Chondrocyte (in vitro differentiated cells): ENCODE measurements at regions not wholly inside any gene's neighbourhood (a gene's known extent, or its start where the extent isn't known, plus 50 kb on each side); places are given as distances from the start of the nearest gene placed in this dataset.

Experiments
- DNase-seq: peaks from one replicate; pipeline ENCODE4 v3.0.0; 2021; ENCODE audit warnings: mixed read lengths, low spot score
- H3K27ac Mint-ChIP-seq: one replicate; pipeline ENCODE4 v1.8.0; 2021; ENCODE audit warnings: mild to moderate bottlenecking, moderate library complexity, mixed read lengths; ENCODE audit not compliant: unreplicated experiment
- H3K27me3 Mint-ChIP-seq: 2 replicates; pipeline ENCODE4 v1.8.0; 2021; ENCODE audit warnings: low read depth, mixed read lengths
- H3K36me3 Mint-ChIP-seq: 2 replicates; pipeline ENCODE4 v1.8.0; 2021; ENCODE audit warnings: low read depth, mixed read lengths
- H3K4me1 Mint-ChIP-seq: 2 replicates; pipeline ENCODE4 v1.8.0; 2021; ENCODE audit warnings: low read depth, mild to moderate bottlenecking, mixed read lengths
- H3K4me3 Mint-ChIP-seq: one replicate; pipeline ENCODE4 v1.8.0; 2021; ENCODE audit warnings: mild to moderate bottlenecking, moderate library complexity, mixed read lengths; ENCODE audit not compliant: unreplicated experiment
- H3K9me3 Mint-ChIP-seq: 2 replicates; pipeline ENCODE4 v1.8.0; 2021; ENCODE audit warnings: low read depth, mixed read lengths
- CTCF ChIP-seq: fragments of 200-600 bp; sonication (generic); IDR thresholded peaks from 2 replicates; pipeline ENCODE4 v1.5.0; 2021; ENCODE audit warnings: antibody characterized with exemption, mild to moderate bottlenecking, moderate library complexity

- Mint-ChIP-seq H3K36me3 (no peaks in the 10 kb centered on the region), H3K27me3 (no peaks in the 10 kb centered on the region), H3K4me3 (no peak overlapping the region), H3K27ac (no peak overlapping the region), H3K4me1 (peaks cover 22% of the 10 kb centered on the region), H3K9me3 (no peaks in the 10 kb centered on the region)
- no peak for DNase-seq
- no peak for TF ChIP-seq CTCF
These were observed 197.7 kb downstream of the CASP12 start for GRCh38 chr11:104700609-104701008.

GRCh38 chr11:104699981-104700380 lies 198.3 kb downstream of the CASP12 start:
- no peak for TF ChIP-seq CTCF
- Mint-ChIP-seq H3K36me3 (no peaks in the 10 kb centered on the region), H3K9me3 (no peaks in the 10 kb centered on the region), H3K27me3 (no peaks in the 10 kb centered on the region), H3K4me1 (peaks cover 15% of the 10 kb centered on the region), H3K4me3 (no peak overlapping the region), H3K27ac (no peak overlapping the region)
- no peak for DNase-seq

- Mint-ChIP-seq H3K4me3 (no peak overlapping the region), H3K9me3 (no peaks in the 10 kb centered on the region), H3K4me1 (no peaks in the 10 kb centered on the region), H3K27me3 (no peaks in the 10 kb centered on the region), H3K36me3 (no peaks in the 10 kb centered on the region), H3K27ac (no peak overlapping the region)
- no peak for TF ChIP-seq CTCF
- no peak for DNase-seq
These were observed 203.2 kb downstream of the CASP12 start for GRCh38 chr11:104695065-104695463.

- Mint-ChIP-seq H3K9me3 (no peaks in the 10 kb centered on the region), H3K36me3 (no peaks in the 10 kb centered on the region), H3K27ac (no peak overlapping the region), H3K4me3 (no peak overlapping the region), H3K27me3 (no peaks in the 10 kb centered on the region), H3K4me1 (no peaks in the 10 kb centered on the region)
- DNase-seq = no peak
- TF ChIP-seq CTCF = no peak
These were observed 203.8 kb downstream of the CASP12 start for GRCh38 chr11:104694259-104695064.

GRCh38 chr11:104692751-104693150 lies 205.5 kb downstream of the CASP12 start:
- Mint-ChIP-seq H3K9me3 (no peaks in the 10 kb centered on the region), H3K4me3 (no peak overlapping the region), H3K27me3 (no peaks in the 10 kb centered on the region), H3K4me1 (no peaks in the 10 kb centered on the region), H3K27ac (no peak overlapping the region), H3K36me3 (no peaks in the 10 kb centered on the region)
- no peak for TF ChIP-seq CTCF
- DNase-seq = no peak
